Ovary (tissue), 7 donors: ENCODE measurements at regions not wholly inside any gene's neighbourhood (a gene's known extent, or its start where the extent isn't known, plus 50 kb on each side); places are given as distances from the start of the nearest gene placed in this dataset.

Experiments used
- DNase-seq, 5 donors: peaks; one replicate each; pipeline ENCODE4 v3.0.0-alpha.2; 2019 to 2020
- H3K27ac ChIP-seq, 2 donors: fragments of 200-600 bp; one replicate each; pipeline versions ENCODE4 v1.5.1 to v1.8.0; 2019 to 2022
- H3K27me3 ChIP-seq: fragments of 200-600 bp; one replicate; pipeline ENCODE4 v1.8.0; 2022
- H3K36me3 ChIP-seq: fragments of 200-600 bp; sonication (generic); one replicate; pipeline ENCODE4 v1.5.1; 2019
- H3K4me1 ChIP-seq: one replicate; pipeline ENCODE4 v1.8.1; 2013; ENCODE audit warnings: mild to moderate bottlenecking, moderate library complexity; ENCODE audit not compliant: insufficient read depth
- H3K4me3 ChIP-seq: fragments of 200-600 bp; sonication (generic); one replicate; pipeline ENCODE4 v1.5.1; 2017
- H3K9me3 ChIP-seq, 2 donors: fragments of 200-600 bp in 1 of 2; sonication (generic) in 1 of 2; one replicate each; pipeline versions ENCODE4 v1.5.1 to v1.8.1; 2013 to 2019; ENCODE audit warnings: mild to moderate bottlenecking in 1 of 2, moderate library complexity in 1 of 2
- EP300 ChIP-seq: sonication (generic); formaldehyde crosslinking; IDR thresholded peaks from one replicate; pipeline ENCODE4 v1.6.1; 2017; ENCODE audit warnings: antibody characterized with exemption
- POLR2A ChIP-seq: fragments of 450-650 bp; IDR thresholded peaks from one replicate; pipeline ENCODE4 v1.6.1; 2017; ENCODE audit warnings: antibody characterized with exemption, mild to moderate bottlenecking, moderate library complexity
- WGBS, 3 donors: extraction: QIAGEN DNeasy Blood & Tissue Kit in 1 of 3; methylation state at CpG; one replicate each; pipeline versions ENCODE4 v1.1.5 to v1.1.7; 2013 to 2017; 5-methylcytosine and 5-hydroxymethylcytosine counted together
- intact Hi-C, 4 donors: fragments of 100-400 bp; cut with DNase I; formaldehyde crosslinking; loops; one replicate each; pipeline versions ENCODE4 v1.11.0 to v1.15.1; 2022 to 2023
- TF ChIP-seq, protein P1 (sequence below), 3 donors: fragments of 450-650 bp in 2 of 3; fragments of 200-600 bp in 1 of 3; IDR thresholded peaks; one replicate each; pipeline versions ENCODE4 v1.5.1 to v1.8.0; 2016 to 2022; ENCODE audit warnings: antibody characterized with exemption in 3 of 3, mild to moderate bottlenecking in 1 of 3
- donor health status: DM: no; HTN: no; CAD: no; lungs with moderate emphysema.
- donor health status: DM: no; HTN: no; CAD: no.
- donor health status: Bipolar disorder and iron deficiency.
- donor health status: DM: no; HTN: no; CAD: no.
- donor health status: DM: yes; HTN: yes; CAD: no.

DNA sequence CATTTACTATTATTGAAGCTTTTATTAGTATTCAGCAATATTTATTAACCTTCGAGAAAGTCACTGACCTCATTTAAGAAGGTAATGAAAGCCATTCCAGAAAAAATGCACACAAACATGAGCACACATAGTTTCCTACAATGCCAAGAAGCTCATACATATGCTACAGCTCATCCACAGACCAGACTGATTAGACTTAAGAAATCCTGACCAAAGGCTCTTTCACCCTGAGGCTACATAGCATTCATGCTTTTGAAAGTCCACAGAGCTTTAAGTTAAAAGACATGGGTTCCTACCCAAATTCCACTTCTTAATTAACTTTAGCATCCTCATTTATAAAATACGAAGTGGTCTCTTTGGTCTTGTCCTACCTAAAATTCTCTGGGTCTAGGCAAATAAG, 430.4 kb downstream of the TBC1D32 start:
- Histone ChIP-seq H3K4me3 (no peak overlapping the region), H3K27me3 (no peaks in the 10 kb centered on the region), H3K4me1 (no peaks in the 10 kb centered on the region), H3K36me3 (no peaks in the 10 kb centered on the region), H3K9me3 (no peaks in the 10 kb centered on the region), H3K27ac (no peak overlapping the region)
- no peak for DNase-seq
- no peak for TF ChIP-seq EP300
- TF ChIP-seq, protein P1, sequence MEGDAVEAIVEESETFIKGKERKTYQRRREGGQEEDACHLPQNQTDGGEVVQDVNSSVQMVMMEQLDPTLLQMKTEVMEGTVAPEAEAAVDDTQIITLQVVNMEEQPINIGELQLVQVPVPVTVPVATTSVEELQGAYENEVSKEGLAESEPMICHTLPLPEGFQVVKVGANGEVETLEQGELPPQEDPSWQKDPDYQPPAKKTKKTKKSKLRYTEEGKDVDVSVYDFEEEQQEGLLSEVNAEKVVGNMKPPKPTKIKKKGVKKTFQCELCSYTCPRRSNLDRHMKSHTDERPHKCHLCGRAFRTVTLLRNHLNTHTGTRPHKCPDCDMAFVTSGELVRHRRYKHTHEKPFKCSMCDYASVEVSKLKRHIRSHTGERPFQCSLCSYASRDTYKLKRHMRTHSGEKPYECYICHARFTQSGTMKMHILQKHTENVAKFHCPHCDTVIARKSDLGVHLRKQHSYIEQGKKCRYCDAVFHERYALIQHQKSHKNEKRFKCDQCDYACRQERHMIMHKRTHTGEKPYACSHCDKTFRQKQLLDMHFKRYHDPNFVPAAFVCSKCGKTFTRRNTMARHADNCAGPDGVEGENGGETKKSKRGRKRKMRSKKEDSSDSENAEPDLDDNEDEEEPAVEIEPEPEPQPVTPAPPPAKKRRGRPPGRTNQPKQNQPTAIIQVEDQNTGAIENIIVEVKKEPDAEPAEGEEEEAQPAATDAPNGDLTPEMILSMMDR (IDR thresholded peaks at IDR 0.05): no peak
- 75 to 82% (median 77%) methylated on average over 2 of the region's 2 CpGs for WGBS, 3 donors
- intact Hi-C loops: no loop called here

DNA sequence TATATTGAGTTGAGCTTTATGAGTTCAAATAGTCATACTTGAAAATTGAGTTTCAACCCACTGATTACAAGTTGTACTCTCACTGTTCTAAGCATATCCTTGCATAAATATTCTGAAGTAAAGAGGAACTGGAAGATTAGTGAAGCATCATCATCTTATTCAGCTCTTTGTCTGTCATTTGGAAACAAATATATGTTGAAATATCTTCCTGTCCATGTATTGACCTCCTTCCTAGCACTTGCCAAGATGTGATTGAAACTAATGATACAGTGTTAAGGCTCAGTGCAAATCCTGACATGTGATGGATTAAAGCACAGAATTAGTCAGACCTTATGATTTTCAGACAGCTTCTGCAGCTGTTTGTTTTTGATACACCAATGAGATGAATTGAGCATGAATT, 434.3 kb downstream of the TBC1D32 start:
- Histone ChIP-seq H3K9me3 (no peaks in the 10 kb centered on the region), H3K36me3 (no peaks in the 10 kb centered on the region), H3K4me1 (no peaks in the 10 kb centered on the region), H3K27me3 (no peaks in the 10 kb centered on the region), H3K27ac (no peak overlapping the region), H3K4me3 (no peak overlapping the region)
- TF ChIP-seq, protein P1 (IDR thresholded peaks at IDR 0.05): no peak
- TF ChIP-seq EP300: no peak
- TF ChIP-seq POLR2A: no peak
- no peak for DNase-seq
- intact Hi-C loops: no loop called here

- H3K4me3 ChIP-seq: no peak overlapping the region
- 59 to 72% (median 62%) methylated on average over 1 of the region's 1 CpG for WGBS, 3 donors
- no peak overlapping the region for H3K27ac ChIP-seq
- TF ChIP-seq POLR2A (no peak), EP300 (no peak)
- TF ChIP-seq, protein P1 (IDR thresholded peaks at IDR 0.05): no peak
- DNase-seq: no peak
- H3K4me1 ChIP-seq: no peaks in the 10 kb centered on the region
- H3K36me3 ChIP-seq: no peaks in the 10 kb centered on the region
- H3K27me3 ChIP-seq: no peaks in the 10 kb centered on the region
- H3K9me3 ChIP-seq: no peaks in the 10 kb centered on the region
- intact Hi-C loops: no loop called here
These were observed 440.2 kb downstream of the TBC1D32 start for GRCh38 chr6:120894077-120894476.

GRCh38 chr6:120876931-120877330, 457.3 kb downstream of the TBC1D32 start:
- no peaks in the 10 kb centered on the region for H3K9me3 ChIP-seq
- DNase-seq: no peak
- WGBS, 3 donors: 24 to 39% (median 31%) methylated on average over 1 of the region's 1 CpG
- intact Hi-C loops: no loop called here
- no peaks in the 10 kb centered on the region for H3K27me3 ChIP-seq
- no peaks in the 10 kb centered on the region for H3K36me3 ChIP-seq
- no peak overlapping the region for H3K4me3 ChIP-seq
- no peaks in the 10 kb centered on the region for H3K4me1 ChIP-seq
- H3K27ac ChIP-seq: no peak overlapping the region
- TF ChIP-seq EP300: no peak
- no peak for TF ChIP-seq POLR2A
- TF ChIP-seq, protein P1 (IDR thresholded peaks at IDR 0.05): no peak

DNA sequence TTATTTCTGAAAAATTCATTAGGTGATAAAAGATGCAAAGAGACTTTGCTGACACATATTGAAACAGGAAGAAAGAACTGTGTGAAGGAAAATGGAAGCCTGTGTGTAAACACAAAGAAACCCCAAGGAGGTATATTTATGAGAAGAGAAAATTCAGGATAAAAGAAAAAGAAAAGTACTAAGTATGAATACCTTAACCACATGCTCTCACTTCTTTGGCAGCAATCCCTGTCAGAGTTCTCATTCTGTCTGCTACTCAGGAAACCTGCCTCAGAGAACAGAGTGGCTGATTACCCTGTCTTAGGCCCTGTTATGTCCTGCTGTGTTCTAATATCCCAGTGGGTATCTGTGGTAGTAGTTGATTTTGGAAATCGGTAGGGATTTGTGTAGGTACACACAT, 457.9 kb downstream of the TBC1D32 start:
- 76 to 89% (median 77%) methylated on average over 1 of the region's 1 CpG for WGBS, 3 donors
- Histone ChIP-seq H3K27ac (no peak overlapping the region), H3K9me3 (no peaks in the 10 kb centered on the region), H3K36me3 (no peaks in the 10 kb centered on the region), H3K27me3 (no peaks in the 10 kb centered on the region), H3K4me3 (no peak overlapping the region), H3K4me1 (no peaks in the 10 kb centered on the region)
- intact Hi-C loops: no loop called here
- no peak for DNase-seq
- TF ChIP-seq, protein P1 (IDR thresholded peaks at IDR 0.05): no peak
- no peak for TF ChIP-seq EP300
- TF ChIP-seq POLR2A: no peak
